ENCODE measurements at regions not wholly inside any gene's neighbourhood (a gene's known extent, or its start where the extent isn't known, plus 50 kb on each side); places are given as distances from the start of the nearest gene placed in this dataset.

DNA sequence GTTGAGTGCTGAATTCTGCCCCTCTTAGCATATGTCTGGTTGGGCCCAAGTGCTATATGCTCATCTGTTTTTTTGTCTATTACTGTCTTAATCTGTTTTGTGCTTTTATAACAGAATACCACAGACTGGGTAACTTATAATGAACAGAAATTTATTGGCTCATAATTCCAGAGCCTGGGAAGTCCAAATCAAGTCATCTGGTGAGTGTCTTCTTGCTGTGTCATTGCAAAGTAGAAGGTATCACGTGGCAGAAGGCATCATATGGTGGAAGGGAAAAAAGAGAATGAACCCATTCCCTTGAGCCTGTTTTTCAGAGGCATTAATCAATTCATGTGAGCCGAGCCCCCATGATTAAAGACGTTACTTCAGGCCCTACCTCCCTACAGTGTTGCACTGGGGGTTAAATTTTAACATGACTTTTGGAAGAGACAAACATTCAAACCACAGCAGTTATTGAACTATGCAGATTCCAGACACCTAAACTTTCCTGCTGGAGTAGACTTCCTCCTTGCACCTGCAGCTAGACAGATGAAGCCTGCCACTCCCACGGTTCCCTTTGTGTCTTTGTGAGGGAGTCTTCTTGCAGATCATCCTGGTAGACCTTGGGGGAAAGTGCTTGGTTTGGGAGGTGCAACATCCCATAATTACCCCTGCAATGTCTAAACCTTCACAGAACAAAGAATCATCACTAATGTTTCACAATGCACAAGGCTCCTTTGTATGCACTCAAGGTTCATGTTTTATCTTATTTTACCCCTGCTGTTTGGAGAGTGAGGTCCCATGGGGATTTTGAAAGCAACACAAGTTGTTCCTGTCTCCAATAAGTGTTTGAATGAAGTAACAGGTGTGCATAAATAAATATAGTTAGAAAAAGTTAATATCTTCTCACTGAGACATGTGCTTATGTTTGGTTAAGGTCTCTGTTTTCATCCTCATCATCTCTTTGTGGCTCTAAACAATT, 64.7 kb upstream of the XCR1 start:
- DNase-seq (ENCODE audit: low read depth in 4 of 4, low spot score in 1 of 4), result no peak

DNA sequence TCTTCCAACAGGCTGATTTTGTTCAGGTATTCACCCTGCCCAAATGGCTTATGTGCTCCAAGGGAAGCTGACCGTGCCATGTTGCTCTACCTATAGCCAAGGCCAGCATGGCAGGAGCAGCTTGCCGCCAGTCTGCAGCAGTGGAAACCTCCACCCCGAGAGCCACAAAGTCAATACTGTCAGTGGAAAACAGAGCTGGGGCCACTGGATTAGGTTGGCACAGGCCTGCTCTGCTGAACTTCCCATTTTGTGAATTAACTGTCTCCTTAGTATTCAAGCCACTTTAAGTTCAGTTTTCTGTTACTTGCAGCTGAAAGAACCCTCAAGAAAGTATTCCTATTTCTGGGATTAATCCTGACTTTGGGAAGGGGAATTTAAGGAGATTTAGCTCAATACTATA, 63.8 kb upstream of the XCR1 start:
- no peak for DNase-seq (ENCODE audit: low read depth in 4 of 4, low spot score in 1 of 4)

DNA sequence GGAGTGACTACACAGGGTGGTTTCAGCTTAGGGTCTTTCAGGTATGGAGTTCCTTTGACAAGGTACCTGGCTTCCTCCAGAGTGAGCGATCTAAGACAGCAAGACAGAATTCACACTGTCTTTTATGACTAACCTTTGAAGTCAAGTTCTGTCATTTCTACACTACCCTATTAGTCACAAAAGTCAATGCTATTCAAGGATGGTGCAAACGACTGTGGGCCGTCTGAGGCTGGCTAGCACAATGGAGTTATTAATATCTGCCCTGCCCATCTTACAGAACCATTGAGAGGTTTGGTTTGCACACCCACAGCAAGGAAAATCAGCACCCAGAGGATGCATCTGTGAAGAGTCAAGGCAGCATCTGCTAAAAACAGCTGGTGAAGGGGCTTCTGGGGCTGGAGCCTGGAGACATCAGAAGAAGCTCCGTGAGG, 62.9 kb upstream of the XCR1 start:
- DNase-seq (ENCODE audit: low read depth in 4 of 4, low spot score in 1 of 4), result no peak

DNA sequence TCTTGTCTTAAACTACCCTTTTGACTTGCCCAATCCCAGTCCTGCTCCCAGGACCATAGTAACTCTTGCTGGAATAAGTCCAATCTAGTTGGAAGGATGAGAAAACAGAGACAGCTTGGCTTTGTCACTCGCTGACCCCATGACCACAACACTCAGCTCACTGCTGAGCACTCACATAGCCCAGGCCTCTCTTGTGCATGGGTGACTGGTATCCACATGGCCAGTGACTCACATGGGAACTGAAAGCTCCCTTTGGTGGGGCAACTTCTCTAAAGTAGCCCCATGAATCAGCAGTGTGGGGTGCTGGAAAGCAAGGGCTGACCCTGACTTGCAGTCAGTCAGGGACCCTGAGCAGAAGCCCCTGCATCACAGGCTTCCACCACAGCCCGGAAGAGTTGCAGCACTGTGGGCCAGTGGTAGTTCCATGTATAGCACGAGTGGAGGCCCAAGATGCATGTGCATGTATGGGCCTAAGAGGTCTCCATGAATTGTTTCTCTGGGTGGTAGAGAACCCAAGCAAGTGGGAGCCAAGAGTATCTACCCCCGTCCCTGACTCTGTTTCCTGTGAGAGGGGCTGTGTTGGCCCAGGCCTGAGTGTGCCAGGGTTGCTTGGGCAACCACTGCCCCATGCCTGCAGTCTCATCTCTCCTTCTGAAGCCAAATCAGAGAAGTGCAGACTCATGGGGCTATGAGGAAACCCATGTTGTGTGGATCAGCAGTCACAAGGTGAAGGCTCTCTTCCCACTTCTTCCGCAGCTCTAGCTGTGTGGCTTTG, 62.1 kb upstream of the XCR1 start:
- DNase-seq (ENCODE audit: low read depth in 4 of 4, low spot score in 1 of 4), result no peak

DNA sequence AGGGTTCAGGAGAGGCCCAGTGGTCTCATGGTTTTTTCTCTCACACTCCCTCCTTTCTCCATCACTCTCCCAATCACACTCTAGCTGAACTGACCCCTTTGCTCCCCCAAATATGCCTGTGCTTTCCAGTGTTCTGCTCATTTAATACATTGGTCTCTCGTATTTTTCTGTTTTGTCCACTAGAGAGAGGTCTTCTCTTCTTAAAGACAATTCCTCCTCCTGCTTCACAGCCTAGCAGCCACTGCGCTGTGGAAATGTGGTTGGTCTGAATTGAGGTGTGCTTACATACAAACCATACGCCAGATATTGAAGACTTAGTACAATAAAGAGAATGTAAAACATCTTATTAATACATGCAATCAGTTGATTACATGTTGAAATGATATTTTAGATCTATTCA, 60.6 kb upstream of the XCR1 start:
- no peak for DNase-seq (ENCODE audit: low read depth in 4 of 4, low spot score in 1 of 4)

DNA sequence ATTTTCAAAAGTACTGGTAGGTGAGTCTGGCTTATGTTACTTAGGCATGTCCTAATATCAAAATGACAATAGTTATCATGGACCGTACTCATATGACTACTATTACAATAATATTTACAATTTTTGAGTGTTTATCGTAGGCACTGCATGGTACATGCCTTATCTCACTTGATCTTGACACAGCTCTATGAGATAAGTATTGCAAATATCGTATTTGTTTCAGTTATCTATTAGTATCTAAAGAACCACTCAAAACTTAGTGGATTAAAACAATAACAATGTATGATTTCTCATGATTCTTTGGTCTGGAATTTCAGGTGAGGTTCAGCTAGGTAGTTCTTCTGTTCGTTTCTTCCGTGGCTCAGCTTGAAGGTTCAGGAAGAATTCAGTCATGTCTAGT, 59.7 kb upstream of the XCR1 start:
- DNase-seq (ENCODE audit: low read depth in 4 of 4, low spot score in 1 of 4), result no peak

DNA sequence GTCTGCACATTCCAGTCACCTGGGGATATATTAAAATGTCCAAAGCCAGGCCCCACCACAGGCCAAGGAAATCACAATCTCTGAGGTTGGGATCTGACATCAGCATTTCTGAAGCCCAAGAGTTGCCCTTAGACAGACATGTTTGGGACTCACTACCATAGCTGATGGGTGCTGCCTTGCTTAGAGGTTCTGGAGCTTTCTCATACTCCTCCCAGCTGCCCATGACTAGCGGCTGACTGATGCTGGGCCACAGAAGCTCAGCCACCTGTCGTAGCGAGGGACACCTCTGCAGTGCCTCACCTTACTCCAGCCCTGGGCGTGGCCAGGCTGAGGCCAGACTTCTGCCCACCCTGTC, 58.8 kb upstream of the XCR1 start:
- no peak for DNase-seq (ENCODE audit: low read depth in 4 of 4, low spot score in 1 of 4)

DNA sequence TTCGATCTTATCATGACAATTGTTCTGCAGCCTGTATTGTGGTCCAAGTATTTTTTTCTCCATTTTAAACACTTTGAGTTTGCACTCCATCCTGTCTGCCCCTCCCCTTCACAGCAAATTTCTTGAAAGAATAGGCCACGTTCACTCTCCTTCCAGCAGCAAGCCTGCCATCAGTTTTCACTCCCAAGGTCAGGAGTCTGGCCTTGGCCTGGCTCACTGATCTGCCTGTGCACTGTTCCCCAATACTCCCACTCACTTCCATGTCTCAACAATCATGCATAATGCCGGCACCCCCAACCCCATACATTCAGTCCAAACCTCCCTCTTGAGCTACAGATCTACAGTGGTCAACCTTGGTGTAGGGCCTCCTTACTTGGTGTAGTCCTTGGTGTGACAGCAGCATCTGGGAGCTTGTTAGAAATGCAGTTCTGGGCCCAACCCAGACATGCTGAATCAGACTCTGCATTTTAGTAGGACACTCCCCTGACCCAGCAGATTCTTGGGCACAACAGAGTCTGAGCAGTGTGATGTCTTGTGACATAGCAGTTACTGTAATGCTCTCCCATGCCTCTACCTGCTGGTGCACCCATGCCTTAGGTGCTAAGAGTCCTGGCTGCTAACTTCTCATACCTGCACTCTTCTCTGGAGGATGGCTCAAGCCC, 58.3 kb upstream of the XCR1 start:
- DNase-seq (ENCODE audit: low read depth in 4 of 4, low spot score in 1 of 4), result no peak

DNA sequence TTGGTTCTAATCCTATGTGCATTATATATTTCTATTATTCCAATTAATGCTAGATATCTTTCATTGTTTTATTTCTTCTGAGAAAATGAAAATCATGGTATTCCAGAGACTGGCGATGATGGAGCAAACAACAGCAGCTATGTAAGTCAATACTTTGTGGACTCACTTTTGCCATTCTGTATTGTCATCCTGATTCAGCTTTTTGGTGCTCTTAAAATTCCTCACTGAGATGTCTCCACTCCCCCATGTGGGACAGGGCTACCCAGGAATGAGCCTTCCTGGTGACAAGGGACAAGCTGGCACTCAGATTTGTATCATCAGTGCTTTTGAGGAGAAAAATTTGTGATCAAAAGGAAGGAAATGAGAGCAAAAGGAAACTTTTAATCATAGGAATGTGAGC, 56.7 kb upstream of the XCR1 start:
- no peak for DNase-seq (ENCODE audit: low read depth in 4 of 4, low spot score in 1 of 4)

DNA sequence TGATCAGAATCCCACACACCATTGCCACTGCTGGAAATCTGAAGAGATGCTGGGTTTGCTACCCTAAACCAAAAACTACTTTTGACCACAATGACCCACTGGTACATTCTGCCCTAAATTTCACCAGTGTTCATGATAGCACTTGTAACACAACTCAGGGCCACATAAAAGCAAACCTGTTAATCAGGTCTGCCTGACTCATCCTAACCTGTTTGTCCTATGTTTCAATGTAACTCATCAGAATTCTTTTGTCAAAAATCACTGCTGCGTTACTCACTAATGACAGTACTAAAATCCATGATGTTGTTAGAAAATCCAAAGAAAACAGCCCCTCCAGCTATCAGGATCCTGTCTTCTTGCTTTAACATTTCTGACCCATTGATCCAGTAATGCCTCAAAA, 55.6 kb upstream of the XCR1 start:
- no peak for DNase-seq (ENCODE audit: low read depth in 4 of 4, low spot score in 1 of 4)

DNA sequence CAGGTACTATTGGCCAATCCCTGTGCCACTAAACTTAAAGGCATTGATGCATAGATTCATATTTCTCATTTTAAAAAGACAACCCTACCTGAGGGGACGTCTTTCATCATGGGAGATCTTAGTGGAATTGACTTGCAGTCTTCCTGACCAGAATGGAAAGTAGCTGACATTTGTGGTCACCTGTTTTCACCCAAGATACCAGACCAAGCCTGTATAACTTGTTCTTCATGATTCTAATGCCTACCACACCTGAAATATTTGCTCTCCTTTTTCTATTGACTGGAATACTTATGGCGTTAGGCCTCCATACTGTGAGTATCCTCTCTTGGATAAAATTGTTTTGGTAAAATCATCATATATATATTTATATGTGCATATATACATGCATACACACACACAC, 54.7 kb upstream of the XCR1 start:
- DNase-seq (ENCODE audit: low read depth in 4 of 4, low spot score in 1 of 4), result no peak

DNA sequence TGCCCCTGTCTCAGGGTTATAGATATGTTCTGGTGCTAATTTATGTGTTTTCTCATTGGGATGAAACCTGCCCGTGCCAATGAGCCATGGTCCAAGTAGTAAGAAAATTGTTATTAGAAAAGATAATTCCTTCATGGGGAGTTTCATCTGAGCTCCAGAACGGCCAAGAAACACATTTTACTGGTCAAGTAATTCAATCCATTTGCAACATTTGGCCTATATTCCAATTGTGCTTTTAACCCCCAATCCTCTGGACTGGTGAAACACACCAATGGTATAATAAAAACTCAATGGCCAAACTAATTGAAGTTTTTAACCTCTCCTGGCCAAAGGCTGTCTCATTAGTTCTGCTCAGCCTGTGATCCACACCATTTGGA, 53.7 kb upstream of the XCR1 start:
- no peak for DNase-seq (ENCODE audit: low read depth in 4 of 4, low spot score in 1 of 4)

DNA sequence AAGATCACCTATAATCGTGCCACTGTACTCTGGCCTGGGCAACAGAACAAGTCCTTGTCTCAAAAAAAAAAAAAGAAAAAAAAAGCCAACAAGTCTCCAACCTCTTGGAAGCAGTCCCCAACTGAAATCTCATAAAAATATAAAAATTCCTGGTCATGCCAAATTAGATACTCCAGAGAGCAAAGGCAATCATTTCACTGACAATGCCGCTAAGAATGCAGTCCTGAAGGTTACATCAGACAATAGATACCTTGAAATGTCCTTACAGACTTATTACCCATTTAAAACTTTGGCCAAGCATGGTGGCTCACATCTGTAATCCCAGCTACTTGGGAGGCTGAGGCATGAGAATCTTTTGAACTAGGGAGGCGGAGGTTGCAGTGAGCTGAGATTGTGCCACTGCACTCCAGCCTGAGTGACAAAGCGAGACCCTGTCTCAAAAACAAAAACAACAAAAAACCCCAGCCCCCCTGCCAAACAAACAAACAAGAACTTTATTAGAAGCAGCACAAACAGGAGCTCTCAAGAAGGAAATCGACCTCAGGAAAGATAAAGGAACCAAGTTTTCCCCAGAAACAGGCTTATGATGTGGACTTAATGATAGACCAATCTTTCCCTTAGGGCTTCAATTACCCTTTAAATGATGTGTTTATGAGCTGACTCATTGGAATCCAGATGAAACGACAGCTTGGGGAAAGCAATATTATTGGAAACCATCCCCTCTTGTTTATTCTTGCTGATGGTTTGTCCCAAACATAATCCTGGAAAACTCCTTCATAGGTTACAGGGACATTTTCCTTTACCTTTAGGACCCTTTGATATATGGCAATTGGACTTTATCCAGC, 53.1 kb upstream of the XCR1 start:
- no peak for DNase-seq (ENCODE audit: low read depth in 4 of 4, low spot score in 1 of 4)

DNA sequence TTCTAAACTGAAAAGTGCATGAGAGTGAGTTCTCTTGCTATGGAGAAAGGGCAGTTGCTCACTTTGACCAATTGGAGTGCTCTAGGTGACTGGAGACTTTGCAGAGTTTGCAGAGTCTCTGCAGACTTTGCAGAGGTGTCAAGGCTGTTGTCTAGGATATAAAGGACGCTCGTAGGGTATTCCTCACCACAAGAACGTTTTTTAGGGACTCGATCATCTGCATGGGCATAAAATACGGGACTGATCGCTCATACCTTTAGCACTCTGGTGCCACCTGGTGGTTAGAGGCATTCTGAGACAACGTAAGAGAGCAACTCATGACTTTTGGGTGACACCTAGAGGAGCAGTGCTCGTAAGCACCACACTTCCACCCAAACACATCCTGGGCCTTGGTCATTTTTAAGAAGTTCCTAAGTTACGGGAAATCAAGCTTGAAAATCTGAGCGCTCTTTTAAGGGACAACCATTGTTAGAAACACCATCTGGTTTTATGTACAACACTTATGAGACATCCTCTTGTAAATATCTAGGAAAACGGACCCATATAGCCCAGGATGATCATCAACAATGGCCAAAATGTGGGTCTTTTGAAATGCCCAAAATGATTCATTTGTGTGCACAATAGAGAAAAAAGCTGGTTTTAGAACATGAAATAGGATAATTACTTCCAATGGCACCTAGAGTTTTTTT, 51.6 kb upstream of the XCR1 start:
- peak; percentile 82 to 91 (median 83) for DNase-seq (ENCODE audit: low read depth in 4 of 4, low spot score in 1 of 4)

Measured in stimulated activated CD4-positive, alpha-beta T cell treated with anti-CD3 and anti-CD28 coated beads, Interleukin-1b, Interleukin-23, amount 100 ng/mL, for 24 hours (primary cell).